H9 (cell line): ENCODE measurements at regions not wholly inside any gene's neighbourhood (a gene's known extent, or its start where the extent isn't known, plus 50 kb on each side); places are given as distances from the start of the nearest gene placed in this dataset.

Source experiments
- DNase-seq: peaks from one replicate; pipeline ENCODE4 v3.0.0-alpha.2; 2017
- H2AFZ ChIP-seq: one replicate; pipeline ENCODE4 v1.6.1; 2013; ENCODE audit warnings: mild to moderate bottlenecking, low read length, control low read depth, moderate library complexity
- H2AK5ac ChIP-seq: 2 replicates; pipeline ENCODE4 v1.6.1; 2013; ENCODE audit warnings: low read length, control low read depth, mixed read lengths; ENCODE audit not compliant: insufficient read length
- H2BK120ac ChIP-seq: one replicate; pipeline ENCODE4 v1.6.1; 2013; ENCODE audit warnings: low read depth, mild to moderate bottlenecking, low read length, control low read depth, inconsistent platforms; ENCODE audit not compliant: poor library complexity, severe bottlenecking
- H2BK12ac ChIP-seq: 2 replicates; pipeline ENCODE4 v1.6.1; 2013; ENCODE audit warnings: low read length, control low read depth, mixed read lengths, low read depth; ENCODE audit not compliant: insufficient read length
- H2BK15ac ChIP-seq: 2 replicates; pipeline ENCODE4 v1.6.1; 2013; ENCODE audit warnings: low read depth, low read length, control low read depth
- H2BK20ac ChIP-seq: one replicate; pipeline ENCODE4 v1.6.1; 2013; ENCODE audit warnings: low read depth, mild to moderate bottlenecking, low read length, control low read depth, inconsistent platforms; ENCODE audit not compliant: poor library complexity, severe bottlenecking
- H2BK5ac ChIP-seq: 2 replicates; pipeline ENCODE4 v1.6.1; 2013; ENCODE audit warnings: low read length, control low read depth, mixed read lengths; ENCODE audit not compliant: insufficient read length
- H3K14ac ChIP-seq: 2 replicates; pipeline ENCODE4 v1.6.1; 2013; ENCODE audit warnings: low read length, control low read depth; ENCODE audit not compliant: insufficient read depth
- H3K18ac ChIP-seq: 2 replicates; pipeline ENCODE4 v1.6.1; 2013; ENCODE audit warnings: low read depth, mild to moderate bottlenecking, mixed read lengths, low read length, control low read depth; ENCODE audit not compliant: insufficient read length
- H3K23ac ChIP-seq: 2 replicates; pipeline ENCODE4 v1.6.1; 2013; ENCODE audit warnings: low read length, control low read depth, mixed read lengths, low read depth; ENCODE audit not compliant: insufficient read length
- H3K23me2 ChIP-seq: 2 replicates; pipeline ENCODE4 v1.6.1; 2013; ENCODE audit warnings: low read depth, mild to moderate bottlenecking, mixed read lengths, low read length, control low read depth; ENCODE audit not compliant: insufficient read length, poor library complexity, severe bottlenecking
- H3K27ac ChIP-seq: 2 replicates; pipeline ENCODE4 v1.5.1; 2013; ENCODE audit warnings: low read length, control low read depth, mixed read lengths, low read depth; ENCODE audit not compliant: insufficient read length
- H3K27me3 ChIP-seq: 2 replicates; pipeline ENCODE4 v1.6.1; 2013; ENCODE audit warnings: low read length, control low read depth, inconsistent platforms; ENCODE audit not compliant: insufficient read depth
- H3K4ac ChIP-seq: 2 replicates; pipeline ENCODE4 v1.6.1; 2013; ENCODE audit warnings: low read depth, mild to moderate bottlenecking, control low read depth, inconsistent platforms, low read length, moderate library complexity
- H3K4me1 ChIP-seq: 2 replicates; pipeline ENCODE4 v1.6.1; 2013; ENCODE audit warnings: low read length, control low read depth, inconsistent platforms; ENCODE audit not compliant: insufficient read depth
- H3K4me2 ChIP-seq: 2 replicates; pipeline ENCODE4 v1.6.1; 2013; ENCODE audit warnings: low read length, control low read depth, mixed read lengths; ENCODE audit not compliant: insufficient read length, insufficient read depth
- H3K56ac ChIP-seq: 2 replicates; pipeline ENCODE4 v1.6.1; 2013; ENCODE audit warnings: low read depth, mild to moderate bottlenecking, mixed read lengths, low read length, control low read depth; ENCODE audit not compliant: insufficient read length
- H3K79me1 ChIP-seq: 2 replicates; pipeline ENCODE4 v1.6.1; 2013; ENCODE audit warnings: low read depth, mild to moderate bottlenecking, moderate library complexity, low read length, control low read depth, inconsistent platforms; ENCODE audit not compliant: insufficient read depth, poor library complexity, severe bottlenecking
- H3K79me2 ChIP-seq: 2 replicates; pipeline ENCODE4 v1.6.1; 2013; ENCODE audit warnings: low read length, control low read depth, inconsistent platforms; ENCODE audit not compliant: insufficient read depth
- H3K9ac ChIP-seq: 2 replicates; pipeline ENCODE4 v1.6.1; 2013; ENCODE audit warnings: low read length, control low read depth, mixed read lengths; ENCODE audit not compliant: insufficient read length; ENCODE audit errors: extremely low read depth
- H3K9me3 ChIP-seq: one replicate; pipeline ENCODE4 v1.6.1; 2013; ENCODE audit warnings: low read depth, low read length, inconsistent platforms; ENCODE audit not compliant: control insufficient read depth
- H3T11ph ChIP-seq: one replicate; pipeline ENCODE4 v1.6.1; 2013; ENCODE audit warnings: mild to moderate bottlenecking, low read length, control low read depth, inconsistent platforms
- H4K20me1 ChIP-seq: one replicate; pipeline ENCODE4 v1.6.1; 2013; ENCODE audit not compliant: control insufficient read depth, insufficient read length, insufficient read depth
- H4K5ac ChIP-seq: 2 replicates; pipeline ENCODE4 v1.6.1; 2013; ENCODE audit warnings: low read depth, mild to moderate bottlenecking, mixed read lengths, low read length, control low read depth; ENCODE audit not compliant: insufficient read length
- H4K8ac ChIP-seq: replicated peaks from 2 replicates; pipeline ENCODE4 v1.6.1; 2013; ENCODE audit warnings: low read length, control low read depth, mixed read lengths, low read depth; ENCODE audit not compliant: insufficient read length
- H4K91ac ChIP-seq: 2 replicates; pipeline ENCODE4 v1.6.1; 2013; ENCODE audit warnings: low read depth, mild to moderate bottlenecking, moderate library complexity, mixed read lengths, low read length, control low read depth; ENCODE audit not compliant: insufficient read length
- H3K27ac Mint-ChIP-seq, 3 experiments: 2 replicates in 2 of 3; 3 replicates in 1 of 3; pipeline ENCODE4 v1.8.0; 2020 to 2021; ENCODE audit warnings: mixed read lengths in 3 of 3, mild to moderate bottlenecking in 1 of 3, moderate library complexity in 1 of 3
- H3K27me3 Mint-ChIP-seq: 2 replicates; pipeline ENCODE4 v1.8.0; 2021; ENCODE audit warnings: low read depth, mild to moderate bottlenecking, moderate library complexity, mixed read lengths
- H3K36me3 Mint-ChIP-seq, 3 experiments: 2 replicates in 2 of 3; 3 replicates in 1 of 3; pipeline ENCODE4 v1.8.0; 2020 to 2021; ENCODE audit warnings: low read depth in 3 of 3, mixed read lengths in 3 of 3; ENCODE audit not compliant: insufficient read depth in 1 of 3
- H3K4me1 Mint-ChIP-seq, 2 experiments: 2 replicates each; pipeline ENCODE4 v1.8.0; 2020; ENCODE audit warnings: mixed read lengths in 2 of 2
- H3K4me3 Mint-ChIP-seq, 2 experiments: 2 replicates in 1 of 2; 3 replicates in 1 of 2; pipeline ENCODE4 v1.8.0; 2020 to 2021; ENCODE audit warnings: mild to moderate bottlenecking in 2 of 2, mixed read lengths in 2 of 2, moderate library complexity in 1 of 2
- H3K9me3 Mint-ChIP-seq, 2 experiments: 2 replicates in 1 of 2; 3 replicates in 1 of 2; pipeline ENCODE4 v1.8.0; 2020; ENCODE audit warnings: mild to moderate bottlenecking in 2 of 2, mixed read lengths in 2 of 2, moderate library complexity in 1 of 2
- WGBS: extraction: QIAGEN DNeasy Blood & Tissue Kit; methylation state at CpG from one replicate; pipeline ENCODE4 v1.1.7; 2013; ENCODE audit warnings: missing lambda C conversion rate, low lambda C conversion rate, mixed read lengths; ENCODE audit not compliant: insufficient read length; ENCODE audit errors: extremely low coverage; 5-methylcytosine and 5-hydroxymethylcytosine counted together
- TF ChIP-seq, protein P1 (sequence below): fragments of 200-600 bp; sonication (generic); conservative IDR thresholded peaks from 3 replicates; pipeline ENCODE4 v1.8.0; 2021; ENCODE audit warnings: antibody characterized with exemption, mild to moderate bottlenecking

DNA sequence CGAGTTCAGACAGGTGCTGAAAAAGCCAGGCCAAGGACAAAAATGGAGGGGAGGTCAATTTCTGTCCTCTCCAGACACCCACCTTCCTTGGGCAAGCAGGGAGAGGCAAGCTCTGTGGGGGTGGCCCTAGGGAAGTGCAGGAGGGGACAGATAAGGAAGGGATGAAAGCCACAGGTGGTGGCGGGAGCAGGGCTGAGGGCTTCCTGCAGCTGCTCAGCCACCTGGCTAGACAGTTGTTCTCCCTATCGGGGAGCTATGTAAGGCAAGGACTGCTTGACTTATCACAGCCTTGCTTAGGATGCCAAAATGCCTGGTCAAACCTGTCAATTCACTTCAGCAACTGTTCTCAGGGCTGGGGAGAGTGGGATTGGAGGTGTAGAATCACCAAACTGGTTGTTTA lies 266.1 kb downstream of the ZSWIM6 start:
- Histone ChIP-seq H3K23me2 (no peaks in the 10 kb centered on the region), H2BK20ac (no peak overlapping the region), H3K14ac (no peak overlapping the region; the same call in 1 of the 2 replicates), H3T11ph (no peak overlapping the region), H3K23ac (no peak overlapping the region), H4K20me1 (no peaks in the 10 kb centered on the region), H3K9me3 (no peaks in the 10 kb centered on the region), H4K5ac (no peak overlapping the region), H2BK120ac (peak overlapping the region; percentile 41), H3K18ac (no peak overlapping the region), H4K8ac (no peak overlapping the region), H3K56ac (no peak overlapping the region), H3K9ac (no peak overlapping the region), H3K4me1 (no peaks in the 10 kb centered on the region; the same call in 1 of the 2 replicates), H2BK15ac (no peak overlapping the region), H3K4ac (no peak overlapping the region), H3K79me2 (no peaks in the 10 kb centered on the region), H2AFZ (no peak overlapping the region), H2BK12ac (no peak overlapping the region), H3K79me1 (no peaks in the 10 kb centered on the region), H3K27me3 (no peaks in the 10 kb centered on the region), H2BK5ac (no peak overlapping the region), H2AK5ac (no peak overlapping the region), H3K4me2 (no peak overlapping the region), H4K91ac (no peak overlapping the region), H3K27ac (no peak overlapping the region)
- TF ChIP-seq, protein P1, sequence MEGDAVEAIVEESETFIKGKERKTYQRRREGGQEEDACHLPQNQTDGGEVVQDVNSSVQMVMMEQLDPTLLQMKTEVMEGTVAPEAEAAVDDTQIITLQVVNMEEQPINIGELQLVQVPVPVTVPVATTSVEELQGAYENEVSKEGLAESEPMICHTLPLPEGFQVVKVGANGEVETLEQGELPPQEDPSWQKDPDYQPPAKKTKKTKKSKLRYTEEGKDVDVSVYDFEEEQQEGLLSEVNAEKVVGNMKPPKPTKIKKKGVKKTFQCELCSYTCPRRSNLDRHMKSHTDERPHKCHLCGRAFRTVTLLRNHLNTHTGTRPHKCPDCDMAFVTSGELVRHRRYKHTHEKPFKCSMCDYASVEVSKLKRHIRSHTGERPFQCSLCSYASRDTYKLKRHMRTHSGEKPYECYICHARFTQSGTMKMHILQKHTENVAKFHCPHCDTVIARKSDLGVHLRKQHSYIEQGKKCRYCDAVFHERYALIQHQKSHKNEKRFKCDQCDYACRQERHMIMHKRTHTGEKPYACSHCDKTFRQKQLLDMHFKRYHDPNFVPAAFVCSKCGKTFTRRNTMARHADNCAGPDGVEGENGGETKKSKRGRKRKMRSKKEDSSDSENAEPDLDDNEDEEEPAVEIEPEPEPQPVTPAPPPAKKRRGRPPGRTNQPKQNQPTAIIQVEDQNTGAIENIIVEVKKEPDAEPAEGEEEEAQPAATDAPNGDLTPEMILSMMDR: no peak
- peaks cover 7 to 12% of the 10 kb centered on the region in 2 experiments for H3K4me1 Mint-ChIP-seq
- no peak overlapping the region for H3K4me3 Mint-ChIP-seq
- peaks cover 0 to 5% (median 0%) of the 10 kb centered on the region in 3 experiments; a peak in 2 of 7 replicates for H3K36me3 Mint-ChIP-seq
- WGBS: no CpG with 5 or more reads among the region's 3 CpGs
- no peak overlapping the region for H3K27ac Mint-ChIP-seq
- peaks cover 4 to 6% of the 10 kb centered on the region in 2 experiments; a peak in 3 of 5 replicates for H3K9me3 Mint-ChIP-seq
- no peaks in the 10 kb centered on the region for H3K27me3 Mint-ChIP-seq
- DNase-seq: no peak
